ENCODE measurements at regions not wholly inside any gene's neighbourhood (a gene's known extent, or its start where the extent isn't known, plus 50 kb on each side); places are given as distances from the start of the nearest gene placed in this dataset.
"Not testable (repeated sequence)": the region's sequence is repeated elsewhere in the genome, so short reads cannot be mapped to it uniquely, and the experiment has no call there.

GRCh38 chr21:28423521-28424190 lies 569.0 kb downstream of the LTN1 start:
- no peak for DNase-seq

- no peak for DNase-seq
Measured at GRCh38 chr21:28421716-28422524, 570.8 kb downstream of the LTN1 start.

GRCh38 chr21:28419811-28420210 lies 572.9 kb downstream of the LTN1 start:
- no peak for DNase-seq

- no peak for DNase-seq
Measured at GRCh38 chr21:28418726-28419514, 573.8 kb downstream of the LTN1 start.

- no peak for DNase-seq
Measured at GRCh38 chr21:28410256-28410655, 582.4 kb downstream of the LTN1 start.

- no peak for DNase-seq
Measured at GRCh38 chr21:28402616-28402989, 590.1 kb downstream of the LTN1 start.

- no peak for DNase-seq
Measured at GRCh38 chr21:28397040-28397439, 595.6 kb downstream of the LTN1 start.

GRCh38 chr21:28396421-28396820 lies 596.3 kb downstream of the LTN1 start:
- DNase-seq, result no peak

- no peak for DNase-seq
Measured at GRCh38 chr21:28393279-28393678, 599.4 kb downstream of the LTN1 start.

- DNase-seq, result no peak
Measured at GRCh38 chr21:28391938-28392849, 600.5 kb downstream of the LTN1 start.

GRCh38 chr21:28387220-28387619 lies 605.5 kb downstream of the LTN1 start:
- DNase-seq, result no peak

- no peak for DNase-seq
Measured at GRCh38 chr21:28385845-28386244, 606.8 kb downstream of the LTN1 start.

- not testable (repeated sequence) for DNase-seq
Measured at GRCh38 chr21:28381000-28381745, 611.5 kb downstream of the LTN1 start.

- DNase-seq, result no peak
Measured at GRCh38 chr21:28380241-28380640, 612.4 kb downstream of the LTN1 start.

- DNase-seq, result no peak
Measured at GRCh38 chr21:28378026-28378425, 614.7 kb downstream of the LTN1 start.

- no peak for DNase-seq
Measured at GRCh38 chr21:28375708-28376385, 616.8 kb downstream of the LTN1 start.

- no peak for DNase-seq
Measured at GRCh38 chr21:28374881-28375280, 617.8 kb downstream of the LTN1 start.

- DNase-seq, result no peak
Measured at GRCh38 chr21:28371713-28372112, 621.0 kb downstream of the LTN1 start.

GRCh38 chr21:28359300-28359699 lies 633.4 kb downstream of the LTN1 start:
- no peak for DNase-seq

- DNase-seq, result no peak
Measured at GRCh38 chr21:28358702-28359101, 634.0 kb downstream of the LTN1 start.
